Adrenal gland (tissue), 5 donors: ENCODE measurements at regions not wholly inside any gene's neighbourhood (a gene's known extent, or its start where the extent isn't known, plus 50 kb on each side); places are given as distances from the start of the nearest gene placed in this dataset.

ENCODE experiments used
- POLR2A ChIP-seq, 2 donors: fragments of 450-650 bp; IDR thresholded peaks; one replicate each; pipeline ENCODE4 v1.6.1; 2017; ENCODE audit warnings: antibody characterized with exemption in 2 of 2, mild to moderate bottlenecking in 2 of 2, moderate library complexity in 1 of 2
- TF ChIP-seq, protein P1 (sequence below), 6 experiments: fragments of 450-650 bp in 4 of 6; fragments of 200-600 bp in 2 of 6; sonication (generic) in 1 of 6; IDR thresholded peaks; 1 replicate in 5 of 6; 2 replicates in 1 of 6; pipeline versions ENCODE4 v1.5.1 to v1.8.0; 2016 to 2021; ENCODE audit warnings: antibody characterized with exemption in 6 of 6, mild to moderate bottlenecking in 2 of 6, moderate library complexity in 1 of 6
- donor health status: DM: no; HTN: no; CAD: no.

DNA sequence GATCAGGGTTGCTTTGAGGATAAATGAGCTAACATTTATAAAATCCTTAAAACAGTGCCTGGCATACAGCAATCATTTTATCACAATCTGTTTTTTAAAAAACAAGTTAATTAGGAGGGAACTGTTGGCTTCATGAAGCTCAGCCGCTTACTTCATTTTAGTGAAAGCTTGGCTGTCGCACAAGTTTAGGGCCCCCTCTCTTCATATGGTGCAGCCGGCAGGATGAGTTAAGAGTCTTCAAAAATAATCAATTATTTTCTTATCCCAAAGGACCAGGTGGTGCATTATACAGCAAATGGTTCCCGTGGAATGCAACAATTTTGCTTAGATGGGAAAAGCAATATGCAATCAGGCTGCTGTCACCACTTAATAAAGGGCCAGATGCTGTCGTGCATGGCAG is 57.4 kb upstream of the PROKR2 start:
- TF ChIP-seq POLR2A (IDR thresholded peaks at IDR 0.05), result no peak
- TF ChIP-seq, protein P1, sequence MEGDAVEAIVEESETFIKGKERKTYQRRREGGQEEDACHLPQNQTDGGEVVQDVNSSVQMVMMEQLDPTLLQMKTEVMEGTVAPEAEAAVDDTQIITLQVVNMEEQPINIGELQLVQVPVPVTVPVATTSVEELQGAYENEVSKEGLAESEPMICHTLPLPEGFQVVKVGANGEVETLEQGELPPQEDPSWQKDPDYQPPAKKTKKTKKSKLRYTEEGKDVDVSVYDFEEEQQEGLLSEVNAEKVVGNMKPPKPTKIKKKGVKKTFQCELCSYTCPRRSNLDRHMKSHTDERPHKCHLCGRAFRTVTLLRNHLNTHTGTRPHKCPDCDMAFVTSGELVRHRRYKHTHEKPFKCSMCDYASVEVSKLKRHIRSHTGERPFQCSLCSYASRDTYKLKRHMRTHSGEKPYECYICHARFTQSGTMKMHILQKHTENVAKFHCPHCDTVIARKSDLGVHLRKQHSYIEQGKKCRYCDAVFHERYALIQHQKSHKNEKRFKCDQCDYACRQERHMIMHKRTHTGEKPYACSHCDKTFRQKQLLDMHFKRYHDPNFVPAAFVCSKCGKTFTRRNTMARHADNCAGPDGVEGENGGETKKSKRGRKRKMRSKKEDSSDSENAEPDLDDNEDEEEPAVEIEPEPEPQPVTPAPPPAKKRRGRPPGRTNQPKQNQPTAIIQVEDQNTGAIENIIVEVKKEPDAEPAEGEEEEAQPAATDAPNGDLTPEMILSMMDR (IDR thresholded peaks at IDR 0.05), result no peak
